Spleen (tissue), 11 donors: ENCODE measurements at regions not wholly inside any gene's neighbourhood (a gene's known extent, or its start where the extent isn't known, plus 50 kb on each side); places are given as distances from the start of the nearest gene placed in this dataset.
A peak's percentile ranks its signal among the peaks of the same experiment; 100 is the strongest.

ENCODE experiments used
- DNase-seq: peaks from one replicate; pipeline ENCODE4 v3.0.0-alpha.2; 2020
- H3K27ac ChIP-seq, 8 donors: fragments of 200-600 bp; sonication (generic) in 7 of 8; 1 replicate in 4 of 8; 2 replicates in 4 of 8; pipeline versions ENCODE4 v1.5.0 to v1.8.0; 2016 to 2021; ENCODE audit warnings: inconsistent platforms in 4 of 8, mild to moderate bottlenecking in 4 of 8, moderate library complexity in 1 of 8
- H3K27me3 ChIP-seq, 7 donors: fragments of 200-600 bp; sonication (generic) in 6 of 7; replicated peaks in 1 of 7; 1 replicate in 4 of 7; 2 replicates in 3 of 7; pipeline versions ENCODE4 v1.5.0 to v1.8.0; 2016 to 2021; ENCODE audit warnings: inconsistent platforms in 3 of 7, mild to moderate bottlenecking in 1 of 7
- H3K36me3 ChIP-seq, 6 donors: fragments of 200-600 bp; sonication (generic) in 5 of 6; 1 replicate in 4 of 6; 2 replicates in 2 of 6; pipeline versions ENCODE4 v1.5.0 to v1.8.0; 2016 to 2021; ENCODE audit warnings: inconsistent platforms in 2 of 6
- H3K4me1 ChIP-seq, 6 donors: fragments of 200-600 bp; sonication (generic) in 5 of 6; 1 replicate in 3 of 6; 2 replicates in 3 of 6; pipeline versions ENCODE4 v1.5.0 to v1.8.0; 2016 to 2021; ENCODE audit warnings: inconsistent platforms in 3 of 6
- H3K4me3 ChIP-seq, 8 donors: fragments of 200-600 bp; sonication (generic) in 7 of 8; 1 replicate in 4 of 8; 2 replicates in 4 of 8; pipeline versions ENCODE4 v1.5.0 to v1.8.0; 2016 to 2021; ENCODE audit warnings: inconsistent platforms in 4 of 8, mild to moderate bottlenecking in 4 of 8, moderate library complexity in 2 of 8
- H3K9me3 ChIP-seq, 8 donors: fragments of 200-600 bp; sonication (generic) in 7 of 8; 1 replicate in 4 of 8; 2 replicates in 4 of 8; pipeline versions ENCODE4 v1.5.0 to v1.8.0; 2016 to 2021; ENCODE audit warnings: inconsistent platforms in 4 of 8
- CTCF ChIP-seq, 11 experiments: fragments of 200-600 bp in 7 of 11; fragments of 450-650 bp in 4 of 11; sonication (generic) in 4 of 11; IDR thresholded peaks in 8 of 11; conservative IDR thresholded peaks in 3 of 11; 1 replicate in 7 of 11; 2 replicates in 4 of 11; pipeline versions ENCODE4 v1.4.0 to v1.8.0; 2016 to 2021; ENCODE audit warnings: antibody characterized with exemption in 11 of 11, inconsistent platforms in 4 of 11, mild to moderate bottlenecking in 1 of 11
- POLR2A ChIP-seq, 3 donors: fragments of 450-650 bp; IDR thresholded peaks; one replicate each; pipeline ENCODE4 v1.5.1; 2017; ENCODE audit warnings: antibody characterized with exemption in 3 of 3, mild to moderate bottlenecking in 1 of 3
- POLR2AphosphoS5 ChIP-seq, 3 donors: sonication (generic); formaldehyde crosslinking; IDR thresholded peaks; one replicate each; pipeline ENCODE4 v1.5.1; 2017; ENCODE audit warnings: antibody characterized with exemption in 3 of 3
- WGBS, 5 donors: extraction: QIAGEN DNeasy Blood & Tissue Kit in 3 of 5; methylation state at CpG; one replicate each; pipeline versions ENCODE4 v1.1.5 to v1.1.7; 2013 to 2018; 5-methylcytosine and 5-hydroxymethylcytosine counted together
- intact Hi-C: fragments of 100-400 bp; cut with DNase I; formaldehyde crosslinking; loops from one replicate; pipeline ENCODE4 v1.15.0; 2023; ENCODE audit warnings: low total_unique reads
- donor health status: healthy with polysubstance abuse.
- donor health status: DM: no; HTN: no; CAD: no; lungs with moderate emphysema.
- donor health status: DM: no; HTN: no; CAD: no.
- donor health status: Bipolar disorder and iron deficiency.
- donor health status: healthy.
- donor health status: DM: no; HTN: no; CAD: no.
- donor health status: DM: yes; HTN: yes; CAD: no.

- H3K36me3 ChIP-seq = no peaks in the 10 kb centered on the region
Measured at GRCh38 chr4:55175779-55176231, 50.4 kb upstream of the KDR start.

GRCh38 chr4:55176497-55176896 lies 51.1 kb upstream of the KDR start:
- Histone ChIP-seq H3K36me3 (no peaks in the 10 kb centered on the region), H3K27ac (no peak overlapping the region), H3K9me3 (no peaks in the 10 kb centered on the region), H3K4me3 (no peak overlapping the region), H3K4me1 (peaks cover 0 to 21% (median 0%) of the 10 kb centered on the region in 6 donors), H3K27me3 (peaks cover 0 to 32% (median 0%) of the 10 kb centered on the region in 7 donors)
- intact Hi-C loops = no loop called here
- no peak for DNase-seq
- 76 to 89% (median 84%) methylated on average over 4 of the region's 4 CpGs for WGBS, 5 donors
- no peak for TF ChIP-seq POLR2A (IDR thresholded peaks at IDR 0.05)
- TF ChIP-seq CTCF (IDR thresholded peaks at IDR 0.05 in 8 of 11, conservative IDR thresholded peaks at IDR 0.05 in 3 of 11) = no peak
- no peak for TF ChIP-seq POLR2AphosphoS5 (IDR thresholded peaks at IDR 0.05)

More at GRCh38 chr4:55175779-55176231, 50.4 kb upstream of the KDR start:
- H3K27me3 ChIP-seq = peaks cover 0 to 25% (median 0%) of the 10 kb centered on the region in 7 donors
- H3K9me3 ChIP-seq = no peaks in the 10 kb centered on the region
- 61 to 71% (median 65%) methylated on average over 5 of the region's 5 CpGs for WGBS, 5 donors
- no peak overlapping the region for H3K27ac ChIP-seq
- peaks cover 0 to 21% (median 0%) of the 10 kb centered on the region in 6 donors for H3K4me1 ChIP-seq
- no peak overlapping the region for H3K4me3 ChIP-seq
- intact Hi-C loops = no loop called here
- TF ChIP-seq POLR2A (IDR thresholded peaks at IDR 0.05) = no peak
- no peak for TF ChIP-seq POLR2AphosphoS5 (IDR thresholded peaks at IDR 0.05)
- no peak for TF ChIP-seq CTCF (IDR thresholded peaks at IDR 0.05 in 8 of 11, conservative IDR thresholded peaks at IDR 0.05 in 3 of 11)
- DNase-seq = no peak

- intact Hi-C loops = no loop called here
- H3K36me3 ChIP-seq = no peaks in the 10 kb centered on the region
- WGBS, 5 donors = 66 to 85% (median 77%) methylated on average over 4 of the region's 4 CpGs
- peaks cover 0 to 20% (median 0%) of the 10 kb centered on the region in 6 donors for H3K4me1 ChIP-seq
- no peak overlapping the region for H3K4me3 ChIP-seq
- no peak for DNase-seq
- H3K27ac ChIP-seq = peak overlapping the region in 1 of 8 donors; percentile 31
- peaks cover 0 to 36% (median 0%) of the 10 kb centered on the region in 7 donors for H3K27me3 ChIP-seq
- no peak for TF ChIP-seq POLR2AphosphoS5 (IDR thresholded peaks at IDR 0.05)
- no peak for TF ChIP-seq CTCF (IDR thresholded peaks at IDR 0.05 in 8 of 11, conservative IDR thresholded peaks at IDR 0.05 in 3 of 11)
- TF ChIP-seq POLR2A (IDR thresholded peaks at IDR 0.05) = no peak
- H3K9me3 ChIP-seq = no peaks in the 10 kb centered on the region
Measured at GRCh38 chr4:55177461-55177860, 52.1 kb upstream of the KDR start.

- TF ChIP-seq POLR2AphosphoS5 (IDR thresholded peaks at IDR 0.05) (no peak), CTCF (IDR thresholded peaks at IDR 0.05 in 8 of 11, conservative IDR thresholded peaks at IDR 0.05 in 3 of 11) (no peak), POLR2A (IDR thresholded peaks at IDR 0.05) (no peak)
- H3K9me3 ChIP-seq = no peaks in the 10 kb centered on the region
- no peaks in the 10 kb centered on the region for H3K36me3 ChIP-seq
- H3K27ac ChIP-seq = peak overlapping the region in 1 of 8 donors; percentile 31
- H3K4me1 ChIP-seq = peaks cover 0 to 13% (median 0%) of the 10 kb centered on the region in 6 donors
- DNase-seq = no peak
- H3K27me3 ChIP-seq = peaks cover 0 to 41% (median 0%) of the 10 kb centered on the region in 7 donors
- intact Hi-C loops = no loop called here
- H3K4me3 ChIP-seq = no peak overlapping the region
- 53 to 73% (median 61%) methylated on average over 7 of the region's 7 CpGs for WGBS, 5 donors
Measured at GRCh38 chr4:55178226-55179005, 53.0 kb upstream of the KDR start.
